Adrenal gland (tissue), 5 donors: ENCODE measurements at regions not wholly inside any gene's neighbourhood (a gene's known extent, or its start where the extent isn't known, plus 50 kb on each side); places are given as distances from the start of the nearest gene placed in this dataset.

Experiments used
- POLR2A ChIP-seq, 2 donors: fragments of 450-650 bp; IDR thresholded peaks; one replicate each; pipeline ENCODE4 v1.6.1; 2017; ENCODE audit warnings: antibody characterized with exemption in 2 of 2, mild to moderate bottlenecking in 2 of 2, moderate library complexity in 1 of 2
- TF ChIP-seq, protein P1 (sequence below), 6 experiments: fragments of 450-650 bp in 4 of 6; fragments of 200-600 bp in 2 of 6; sonication (generic) in 1 of 6; IDR thresholded peaks; 1 replicate in 5 of 6; 2 replicates in 1 of 6; pipeline versions ENCODE4 v1.5.1 to v1.8.0; 2016 to 2021; ENCODE audit warnings: antibody characterized with exemption in 6 of 6, mild to moderate bottlenecking in 2 of 6, moderate library complexity in 1 of 6
- donor health status: DM: no; HTN: no; CAD: no.

DNA sequence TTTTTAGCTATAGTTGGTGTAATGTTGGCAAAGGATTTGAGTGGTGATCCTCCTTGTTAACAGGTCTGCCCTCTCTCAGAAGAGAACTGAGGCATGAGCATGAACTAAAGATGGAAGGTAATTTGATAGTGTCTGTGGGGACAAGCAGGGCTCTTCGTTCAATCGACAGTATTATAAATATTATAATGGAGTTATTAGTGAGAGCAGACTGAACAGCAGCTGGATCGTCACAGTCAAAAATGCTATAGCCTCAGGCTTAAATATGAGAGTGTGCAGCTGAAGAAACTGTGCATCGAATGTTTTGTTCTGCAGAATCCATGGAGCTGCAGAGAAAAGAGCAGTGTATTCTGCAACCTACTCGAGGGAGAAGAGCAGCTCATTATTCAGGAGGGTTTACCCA lies 757.3 kb downstream of the DNAH5 start:
- TF ChIP-seq, protein P1, sequence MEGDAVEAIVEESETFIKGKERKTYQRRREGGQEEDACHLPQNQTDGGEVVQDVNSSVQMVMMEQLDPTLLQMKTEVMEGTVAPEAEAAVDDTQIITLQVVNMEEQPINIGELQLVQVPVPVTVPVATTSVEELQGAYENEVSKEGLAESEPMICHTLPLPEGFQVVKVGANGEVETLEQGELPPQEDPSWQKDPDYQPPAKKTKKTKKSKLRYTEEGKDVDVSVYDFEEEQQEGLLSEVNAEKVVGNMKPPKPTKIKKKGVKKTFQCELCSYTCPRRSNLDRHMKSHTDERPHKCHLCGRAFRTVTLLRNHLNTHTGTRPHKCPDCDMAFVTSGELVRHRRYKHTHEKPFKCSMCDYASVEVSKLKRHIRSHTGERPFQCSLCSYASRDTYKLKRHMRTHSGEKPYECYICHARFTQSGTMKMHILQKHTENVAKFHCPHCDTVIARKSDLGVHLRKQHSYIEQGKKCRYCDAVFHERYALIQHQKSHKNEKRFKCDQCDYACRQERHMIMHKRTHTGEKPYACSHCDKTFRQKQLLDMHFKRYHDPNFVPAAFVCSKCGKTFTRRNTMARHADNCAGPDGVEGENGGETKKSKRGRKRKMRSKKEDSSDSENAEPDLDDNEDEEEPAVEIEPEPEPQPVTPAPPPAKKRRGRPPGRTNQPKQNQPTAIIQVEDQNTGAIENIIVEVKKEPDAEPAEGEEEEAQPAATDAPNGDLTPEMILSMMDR (IDR thresholded peaks at IDR 0.05), result no peak
- no peak for TF ChIP-seq POLR2A (IDR thresholded peaks at IDR 0.05)
